Stimulated activated CD4-positive, alpha-beta T cell treated with anti-CD3 and anti-CD28 coated beads, TNF-alpha, amount 100 ng/mL, for 48 hours (primary cell): ENCODE measurements at regions not wholly inside any gene's neighbourhood (a gene's known extent, or its start where the extent isn't known, plus 50 kb on each side); places are given as distances from the start of the nearest gene placed in this dataset.

Experiments used
- DNase-seq, 3 donors: peaks; one replicate each; pipeline ENCODE4 v3.0.0-alpha.2; 2020; ENCODE audit warnings: low read depth in 3 of 3

- no peak for DNase-seq
Measured at GRCh38 chr6:11296449-11297375, 64.2 kb upstream of the NEDD9 start.

GRCh38 chr6:11295969-11296368 is 63.5 kb upstream of the NEDD9 start:
- no peak for DNase-seq

GRCh38 chr6:11294228-11294627 is 61.8 kb upstream of the NEDD9 start:
- no peak for DNase-seq

DNA sequence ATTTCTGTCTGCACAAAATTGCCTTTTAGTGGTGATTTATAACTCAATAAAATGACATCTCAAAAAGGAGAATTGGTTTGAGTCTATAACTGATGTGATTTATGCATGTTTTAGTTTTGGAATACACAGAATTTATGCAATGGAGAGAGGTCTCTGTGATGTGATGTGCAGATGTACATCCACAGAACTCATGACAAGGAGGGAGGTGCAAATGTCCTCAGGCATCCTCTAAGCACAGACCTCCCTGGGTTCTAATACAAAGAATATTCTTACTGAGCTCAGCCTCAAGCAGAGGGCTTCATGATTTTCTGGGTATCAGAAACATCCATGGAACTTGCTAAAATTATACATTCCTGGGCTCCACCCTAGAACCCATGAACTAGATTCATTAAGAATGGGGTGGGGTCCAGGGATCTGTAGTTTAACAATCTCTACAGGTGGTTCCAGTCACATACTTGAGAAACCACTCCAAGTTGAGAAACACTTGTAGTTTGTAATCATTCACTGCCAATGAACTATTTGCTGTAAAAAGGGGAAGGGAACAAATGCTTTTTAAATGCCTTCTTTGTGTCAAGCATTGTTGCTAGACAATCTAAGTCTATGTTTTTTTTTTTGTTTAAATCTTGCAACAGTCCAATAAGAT is 60.2 kb upstream of the NEDD9 start:
- no peak for DNase-seq

DNA sequence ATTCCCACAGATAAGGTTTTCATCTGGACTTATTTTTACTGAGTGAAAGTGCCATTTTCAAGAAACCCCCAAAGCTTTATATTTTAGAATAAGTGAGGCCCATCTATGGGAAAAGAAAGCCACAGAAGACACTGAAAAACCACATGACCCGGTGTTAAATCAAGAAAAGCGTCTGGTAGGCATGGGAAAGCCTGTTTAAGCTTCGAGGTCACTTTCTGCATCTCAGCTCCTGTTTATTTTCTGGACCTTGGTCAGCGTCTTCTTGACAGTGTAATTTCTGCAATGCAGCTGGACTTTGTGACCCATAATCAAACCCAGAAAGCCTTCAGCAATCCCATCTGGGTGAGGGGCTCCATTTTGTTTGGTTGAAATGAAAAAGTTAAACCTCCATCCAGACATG is 59.6 kb upstream of the NEDD9 start:
- no peak for DNase-seq

DNA sequence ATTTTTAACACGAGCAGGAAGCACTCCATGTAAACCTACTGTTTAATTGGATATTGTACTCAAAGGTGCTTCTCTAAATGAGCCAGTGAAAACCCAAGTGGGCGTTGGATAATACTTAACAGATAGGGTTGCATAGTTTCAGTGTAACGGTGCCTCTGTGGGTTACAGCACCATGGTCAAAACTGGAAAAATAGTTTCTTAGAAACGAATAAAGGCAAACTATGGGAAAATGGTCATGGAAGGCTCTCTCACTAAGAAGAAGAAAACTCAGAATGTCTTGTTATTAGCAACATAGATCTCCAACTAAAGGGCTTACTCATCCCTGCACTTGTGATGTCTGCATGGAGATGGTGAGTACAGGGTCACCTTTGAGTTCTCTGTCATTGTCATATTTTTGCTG is 59.1 kb upstream of the NEDD9 start:
- DNase-seq, result no peak

DNA sequence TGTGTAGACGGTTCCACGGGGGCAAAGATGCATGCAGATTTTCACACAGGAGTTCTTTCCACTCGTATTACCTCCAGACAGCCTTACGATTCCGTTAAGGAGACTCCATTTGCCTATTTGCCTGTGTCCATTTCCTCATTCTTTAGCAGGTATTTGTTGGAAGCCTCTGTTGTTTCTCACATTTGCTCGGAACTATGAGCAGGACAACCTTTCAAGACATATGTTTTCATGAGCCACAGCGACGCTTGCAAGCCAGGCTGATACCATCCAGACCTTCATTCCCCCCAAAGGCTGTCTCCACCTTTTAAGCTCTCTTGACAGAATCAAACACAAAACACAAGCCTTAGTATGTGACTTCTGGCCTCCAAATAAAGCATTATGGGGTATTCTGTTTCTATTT is 57.6 kb upstream of the NEDD9 start:
- no peak for DNase-seq

DNA sequence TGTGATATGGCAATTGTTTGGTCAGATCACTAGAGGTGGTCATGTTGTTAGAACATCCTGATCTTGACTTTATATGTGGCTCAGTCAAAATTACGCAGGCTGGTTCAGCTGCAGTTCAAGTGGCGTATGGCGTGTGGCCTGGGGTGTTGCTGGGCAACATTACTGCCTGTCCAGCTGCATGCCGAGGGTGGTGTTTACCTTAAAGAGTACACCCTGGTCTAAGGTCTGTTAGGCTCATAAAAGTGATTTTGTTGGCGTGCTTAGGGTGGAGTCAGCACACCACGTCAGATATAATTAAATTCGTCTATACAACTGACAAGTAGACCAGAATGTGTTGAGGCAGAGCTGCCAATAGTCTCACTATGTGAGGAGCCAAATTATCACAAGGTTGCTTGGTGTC is 55.6 kb upstream of the NEDD9 start:
- DNase-seq, result no peak

DNA sequence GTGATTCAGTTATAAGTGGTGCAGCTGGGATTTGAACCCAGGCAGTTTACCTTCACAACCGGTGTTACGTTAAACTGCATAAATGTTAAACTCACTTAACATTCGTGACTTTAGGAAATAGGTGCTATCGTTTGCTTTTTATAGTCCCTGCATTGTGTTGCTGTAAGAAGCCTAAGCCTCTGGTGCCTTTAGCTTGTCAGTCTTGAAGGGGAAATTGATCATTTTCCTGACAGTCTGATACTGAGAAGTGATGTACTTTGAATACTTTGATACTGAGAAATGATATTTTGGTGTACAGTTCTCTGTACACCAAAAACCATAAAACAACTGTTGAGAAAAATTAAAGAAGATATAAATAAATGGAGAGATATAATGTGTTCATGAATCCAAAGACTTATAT is 52.5 kb upstream of the NEDD9 start:
- DNase-seq, result no peak

DNA sequence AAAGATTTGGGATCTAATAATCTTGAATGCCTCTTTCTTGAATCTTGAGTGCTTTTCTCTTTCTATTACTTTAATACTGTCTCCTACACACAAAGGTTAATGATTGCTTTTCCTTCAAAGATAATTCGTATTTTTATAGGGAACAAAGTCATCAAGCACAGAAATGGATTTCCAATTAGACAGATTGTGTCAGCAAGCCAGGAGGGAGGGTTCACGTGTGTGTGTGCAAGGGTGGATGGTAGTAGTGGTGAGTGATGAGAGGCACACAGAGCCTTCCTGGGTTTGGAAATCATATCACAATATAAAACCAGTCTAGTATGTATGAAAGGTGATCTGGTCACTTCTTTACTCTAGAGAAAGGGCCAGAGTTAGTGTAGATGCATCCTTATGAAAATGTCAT is 51.2 kb upstream of the NEDD9 start:
- DNase-seq, result no peak

GRCh38 chr6:11282875-11283274 is 50.4 kb upstream of the NEDD9 start:
- no peak for DNase-seq
